Ishikawa (cell line): ENCODE measurements at regions not wholly inside any gene's neighbourhood (a gene's known extent, or its start where the extent isn't known, plus 50 kb on each side); places are given as distances from the start of the nearest gene placed in this dataset.

Experiments
- TCF12 ChIP-seq: IDR thresholded peaks from 2 replicates; pipeline ENCODE4 v1.6.1; 2012; ENCODE audit warnings: low read depth
- TEAD4 ChIP-seq: IDR thresholded peaks from 2 replicates; pipeline ENCODE4 v1.6.1; 2012
- YY1 ChIP-seq: IDR thresholded peaks from 2 replicates; pipeline ENCODE4 v1.6.1; 2012; ENCODE audit warnings: low read depth
- TF ChIP-seq, protein P1 (sequence below): IDR thresholded peaks from 2 replicates; pipeline ENCODE4 v1.6.1; 2012

- no peak for TF ChIP-seq TCF12
- TF ChIP-seq YY1 = no peak
- TF ChIP-seq TEAD4 = no peak
- TF ChIP-seq, protein P1, sequence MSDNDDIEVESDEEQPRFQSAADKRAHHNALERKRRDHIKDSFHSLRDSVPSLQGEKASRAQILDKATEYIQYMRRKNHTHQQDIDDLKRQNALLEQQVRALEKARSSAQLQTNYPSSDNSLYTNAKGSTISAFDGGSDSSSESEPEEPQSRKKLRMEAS = no peak
These were observed 115.7 kb downstream of the SNRPN start for GRCh38 chr15:25070353-25070963.
